Loucy (cell line): ENCODE measurements at regions not wholly inside any gene's neighbourhood (a gene's known extent, or its start where the extent isn't known, plus 50 kb on each side); places are given as distances from the start of the nearest gene placed in this dataset.

Source experiments
- H2AFZ ChIP-seq: fragments of 200-600 bp; sonication (generic); 2 replicates; pipeline ENCODE4 v1.6.0; 2016; ENCODE audit warnings: antibody characterized with exemption, mild to moderate bottlenecking, low read length, moderate library complexity
- H3F3A ChIP-seq: fragments of 200-600 bp; 2 replicates; pipeline ENCODE4 v1.6.0; 2016; ENCODE audit warnings: antibody characterized with exemption, low read depth, mild to moderate bottlenecking
- H3K27me3 ChIP-seq: fragments of 200-600 bp; sonication (generic); 2 replicates; pipeline ENCODE4 v1.6.1; 2014; ENCODE audit warnings: low read length, mild to moderate bottlenecking; ENCODE audit not compliant: insufficient read depth, poor library complexity, severe bottlenecking
- H3K36me3 ChIP-seq: fragments of 200-600 bp; sonication (generic); 2 replicates; pipeline ENCODE4 v1.6.1; 2016; ENCODE audit warnings: low read length; ENCODE audit not compliant: insufficient read depth
- H3K4me1 ChIP-seq: fragments of 200-600 bp; sonication (generic); 2 replicates; pipeline ENCODE4 v1.5.1; 2014; ENCODE audit warnings: low read length, mild to moderate bottlenecking; ENCODE audit not compliant: insufficient read depth, poor library complexity, severe bottlenecking
- H3K4me2 ChIP-seq: fragments of 200-600 bp; sonication (generic); 2 replicates; pipeline ENCODE4 v1.6.0; 2014; ENCODE audit warnings: antibody characterized with exemption, low read length, low read depth, mild to moderate bottlenecking; ENCODE audit not compliant: poor library complexity, severe bottlenecking
- H3K4me3 ChIP-seq: fragments of 200-600 bp; sonication (generic); 2 replicates; pipeline ENCODE4 v1.5.1; 2014; ENCODE audit warnings: low read length, mild to moderate bottlenecking, mixed read lengths; ENCODE audit not compliant: poor library complexity, severe bottlenecking
- H3K79me2 ChIP-seq: fragments of 200-600 bp; sonication (generic); 2 replicates; pipeline ENCODE4 v1.6.1; 2014; ENCODE audit warnings: low read length; ENCODE audit not compliant: insufficient read depth
- H3K9ac ChIP-seq: fragments of 200-600 bp; sonication (generic); 2 replicates; pipeline ENCODE4 v1.6.0; 2014; ENCODE audit warnings: mild to moderate bottlenecking, low read depth, low read length, moderate library complexity; ENCODE audit not compliant: poor library complexity, severe bottlenecking
- H3K9me2 ChIP-seq: fragments of 200-600 bp; sonication (generic); replicated peaks from 2 replicates; pipeline ENCODE4 v1.6.1; 2016; ENCODE audit warnings: low read depth, low read length, mixed read lengths
- H3K9me3 ChIP-seq: fragments of 200-600 bp; sonication (generic); 2 replicates; pipeline ENCODE4 v1.6.1; 2014; ENCODE audit warnings: mild to moderate bottlenecking, antibody characterized with exemption, low read length, low read depth; ENCODE audit not compliant: insufficient read depth
- H4K20me1 ChIP-seq: fragments of 200-600 bp; sonication (generic); 2 replicates; pipeline ENCODE4 v1.6.0; 2014; ENCODE audit warnings: antibody characterized with exemption, low read length, mild to moderate bottlenecking; ENCODE audit not compliant: insufficient read depth, poor library complexity, severe bottlenecking
- CTCF ChIP-seq: fragments of 200-600 bp; sonication (generic); conservative IDR thresholded peaks from 2 replicates; pipeline ENCODE4 v1.5.1; 2014; ENCODE audit warnings: mild to moderate bottlenecking, antibody characterized with exemption, low read length
- EZH2phosphoT487 ChIP-seq: fragments of 200-600 bp; IDR thresholded peaks from 2 replicates; pipeline ENCODE4 v1.6.1; 2018; ENCODE audit warnings: antibody characterized with exemption, mild to moderate bottlenecking, moderate library complexity, borderline replicate concordance

- Histone ChIP-seq H3K4me2 (no peak overlapping the region), H3K4me3 (no peak overlapping the region), H3F3A (no peaks in the 10 kb centered on the region), H3K9me2 (no peaks in the 10 kb centered on the region), H3K9me3 (no peaks in the 10 kb centered on the region), H2AFZ (no peak overlapping the region), H3K9ac (no peak overlapping the region), H3K79me2 (no peaks in the 10 kb centered on the region), H3K27me3 (no peaks in the 10 kb centered on the region), H3K4me1 (peaks cover 20% of the 10 kb centered on the region), H4K20me1 (no peaks in the 10 kb centered on the region), H3K36me3 (no peaks in the 10 kb centered on the region)
- TF ChIP-seq CTCF (no peak), EZH2phosphoT487 (no peak)
These were observed 389.1 kb upstream of the PROK2 start for GRCh38 chr3:72174040-72174439.

- Histone ChIP-seq H3K9me3 (no peaks in the 10 kb centered on the region), H3K9me2 (no peaks in the 10 kb centered on the region), H3K9ac (no peak overlapping the region), H3K27me3 (no peaks in the 10 kb centered on the region), H3K4me2 (no peak overlapping the region), H3F3A (no peaks in the 10 kb centered on the region), H3K4me1 (peaks cover under 1% of the 10 kb centered on the region), H4K20me1 (no peaks in the 10 kb centered on the region), H3K79me2 (no peaks in the 10 kb centered on the region), H3K4me3 (no peak overlapping the region), H2AFZ (no peak overlapping the region), H3K36me3 (no peaks in the 10 kb centered on the region)
- no peak for TF ChIP-seq EZH2phosphoT487
- no peak for TF ChIP-seq CTCF
These were observed 387.0 kb upstream of the PROK2 start for GRCh38 chr3:72171946-72172345.

- Histone ChIP-seq H3K36me3 (no peaks in the 10 kb centered on the region), H3K9me3 (no peaks in the 10 kb centered on the region), H3K4me3 (no peak overlapping the region), H3K4me1 (no peaks in the 10 kb centered on the region), H3K9me2 (no peaks in the 10 kb centered on the region), H3K79me2 (no peaks in the 10 kb centered on the region), H4K20me1 (no peaks in the 10 kb centered on the region), H3F3A (no peaks in the 10 kb centered on the region), H3K27me3 (no peaks in the 10 kb centered on the region), H2AFZ (no peak overlapping the region), H3K9ac (no peak overlapping the region), H3K4me2 (no peak overlapping the region)
- TF ChIP-seq EZH2phosphoT487 (no peak), CTCF (no peak)
These were observed 386.5 kb upstream of the PROK2 start for GRCh38 chr3:72171463-72171881.
